H9 (cell line): ENCODE measurements at regions not wholly inside any gene's neighbourhood (a gene's known extent, or its start where the extent isn't known, plus 50 kb on each side); places are given as distances from the start of the nearest gene placed in this dataset.

ENCODE experiments used
- DNase-seq: peaks from one replicate; pipeline ENCODE4 v3.0.0-alpha.2; 2017
- H2AFZ ChIP-seq: one replicate; pipeline ENCODE4 v1.6.1; 2013; ENCODE audit warnings: mild to moderate bottlenecking, low read length, control low read depth, moderate library complexity
- H2AK5ac ChIP-seq: 2 replicates; pipeline ENCODE4 v1.6.1; 2013; ENCODE audit warnings: low read length, control low read depth, mixed read lengths; ENCODE audit not compliant: insufficient read length
- H2BK120ac ChIP-seq: one replicate; pipeline ENCODE4 v1.6.1; 2013; ENCODE audit warnings: low read depth, mild to moderate bottlenecking, low read length, control low read depth, inconsistent platforms; ENCODE audit not compliant: poor library complexity, severe bottlenecking
- H2BK12ac ChIP-seq: 2 replicates; pipeline ENCODE4 v1.6.1; 2013; ENCODE audit warnings: low read length, control low read depth, mixed read lengths, low read depth; ENCODE audit not compliant: insufficient read length
- H2BK15ac ChIP-seq: 2 replicates; pipeline ENCODE4 v1.6.1; 2013; ENCODE audit warnings: low read depth, low read length, control low read depth
- H2BK20ac ChIP-seq: one replicate; pipeline ENCODE4 v1.6.1; 2013; ENCODE audit warnings: low read depth, mild to moderate bottlenecking, low read length, control low read depth, inconsistent platforms; ENCODE audit not compliant: poor library complexity, severe bottlenecking
- H2BK5ac ChIP-seq: 2 replicates; pipeline ENCODE4 v1.6.1; 2013; ENCODE audit warnings: low read length, control low read depth, mixed read lengths; ENCODE audit not compliant: insufficient read length
- H3K14ac ChIP-seq: 2 replicates; pipeline ENCODE4 v1.6.1; 2013; ENCODE audit warnings: low read length, control low read depth; ENCODE audit not compliant: insufficient read depth
- H3K18ac ChIP-seq: 2 replicates; pipeline ENCODE4 v1.6.1; 2013; ENCODE audit warnings: low read depth, mild to moderate bottlenecking, mixed read lengths, low read length, control low read depth; ENCODE audit not compliant: insufficient read length
- H3K23ac ChIP-seq: 2 replicates; pipeline ENCODE4 v1.6.1; 2013; ENCODE audit warnings: low read length, control low read depth, mixed read lengths, low read depth; ENCODE audit not compliant: insufficient read length
- H3K23me2 ChIP-seq: 2 replicates; pipeline ENCODE4 v1.6.1; 2013; ENCODE audit warnings: low read depth, mild to moderate bottlenecking, mixed read lengths, low read length, control low read depth; ENCODE audit not compliant: insufficient read length, poor library complexity, severe bottlenecking
- H3K27ac ChIP-seq: 2 replicates; pipeline ENCODE4 v1.5.1; 2013; ENCODE audit warnings: low read length, control low read depth, mixed read lengths, low read depth; ENCODE audit not compliant: insufficient read length
- H3K27me3 ChIP-seq: 2 replicates; pipeline ENCODE4 v1.6.1; 2013; ENCODE audit warnings: low read length, control low read depth, inconsistent platforms; ENCODE audit not compliant: insufficient read depth
- H3K4ac ChIP-seq: 2 replicates; pipeline ENCODE4 v1.6.1; 2013; ENCODE audit warnings: low read depth, mild to moderate bottlenecking, control low read depth, inconsistent platforms, low read length, moderate library complexity
- H3K4me1 ChIP-seq: 2 replicates; pipeline ENCODE4 v1.6.1; 2013; ENCODE audit warnings: low read length, control low read depth, inconsistent platforms; ENCODE audit not compliant: insufficient read depth
- H3K4me2 ChIP-seq: 2 replicates; pipeline ENCODE4 v1.6.1; 2013; ENCODE audit warnings: low read length, control low read depth, mixed read lengths; ENCODE audit not compliant: insufficient read length, insufficient read depth
- H3K56ac ChIP-seq: 2 replicates; pipeline ENCODE4 v1.6.1; 2013; ENCODE audit warnings: low read depth, mild to moderate bottlenecking, mixed read lengths, low read length, control low read depth; ENCODE audit not compliant: insufficient read length
- H3K79me1 ChIP-seq: 2 replicates; pipeline ENCODE4 v1.6.1; 2013; ENCODE audit warnings: low read depth, mild to moderate bottlenecking, moderate library complexity, low read length, control low read depth, inconsistent platforms; ENCODE audit not compliant: insufficient read depth, poor library complexity, severe bottlenecking
- H3K79me2 ChIP-seq: 2 replicates; pipeline ENCODE4 v1.6.1; 2013; ENCODE audit warnings: low read length, control low read depth, inconsistent platforms; ENCODE audit not compliant: insufficient read depth
- H3K9ac ChIP-seq: 2 replicates; pipeline ENCODE4 v1.6.1; 2013; ENCODE audit warnings: low read length, control low read depth, mixed read lengths; ENCODE audit not compliant: insufficient read length; ENCODE audit errors: extremely low read depth
- H3K9me3 ChIP-seq: one replicate; pipeline ENCODE4 v1.6.1; 2013; ENCODE audit warnings: low read depth, low read length, inconsistent platforms; ENCODE audit not compliant: control insufficient read depth
- H3T11ph ChIP-seq: one replicate; pipeline ENCODE4 v1.6.1; 2013; ENCODE audit warnings: mild to moderate bottlenecking, low read length, control low read depth, inconsistent platforms
- H4K20me1 ChIP-seq: one replicate; pipeline ENCODE4 v1.6.1; 2013; ENCODE audit not compliant: control insufficient read depth, insufficient read length, insufficient read depth
- H4K5ac ChIP-seq: 2 replicates; pipeline ENCODE4 v1.6.1; 2013; ENCODE audit warnings: low read depth, mild to moderate bottlenecking, mixed read lengths, low read length, control low read depth; ENCODE audit not compliant: insufficient read length
- H4K8ac ChIP-seq: replicated peaks from 2 replicates; pipeline ENCODE4 v1.6.1; 2013; ENCODE audit warnings: low read length, control low read depth, mixed read lengths, low read depth; ENCODE audit not compliant: insufficient read length
- H4K91ac ChIP-seq: 2 replicates; pipeline ENCODE4 v1.6.1; 2013; ENCODE audit warnings: low read depth, mild to moderate bottlenecking, moderate library complexity, mixed read lengths, low read length, control low read depth; ENCODE audit not compliant: insufficient read length
- H3K27ac Mint-ChIP-seq, 3 experiments: 2 replicates in 2 of 3; 3 replicates in 1 of 3; pipeline ENCODE4 v1.8.0; 2020 to 2021; ENCODE audit warnings: mixed read lengths in 3 of 3, mild to moderate bottlenecking in 1 of 3, moderate library complexity in 1 of 3
- H3K27me3 Mint-ChIP-seq: 2 replicates; pipeline ENCODE4 v1.8.0; 2021; ENCODE audit warnings: low read depth, mild to moderate bottlenecking, moderate library complexity, mixed read lengths
- H3K36me3 Mint-ChIP-seq, 3 experiments: 2 replicates in 2 of 3; 3 replicates in 1 of 3; pipeline ENCODE4 v1.8.0; 2020 to 2021; ENCODE audit warnings: low read depth in 3 of 3, mixed read lengths in 3 of 3; ENCODE audit not compliant: insufficient read depth in 1 of 3
- H3K4me1 Mint-ChIP-seq, 2 experiments: 2 replicates each; pipeline ENCODE4 v1.8.0; 2020; ENCODE audit warnings: mixed read lengths in 2 of 2
- H3K4me3 Mint-ChIP-seq, 2 experiments: 2 replicates in 1 of 2; 3 replicates in 1 of 2; pipeline ENCODE4 v1.8.0; 2020 to 2021; ENCODE audit warnings: mild to moderate bottlenecking in 2 of 2, mixed read lengths in 2 of 2, moderate library complexity in 1 of 2
- H3K9me3 Mint-ChIP-seq, 2 experiments: 2 replicates in 1 of 2; 3 replicates in 1 of 2; pipeline ENCODE4 v1.8.0; 2020; ENCODE audit warnings: mild to moderate bottlenecking in 2 of 2, mixed read lengths in 2 of 2, moderate library complexity in 1 of 2
- WGBS: extraction: QIAGEN DNeasy Blood & Tissue Kit; methylation state at CpG from one replicate; pipeline ENCODE4 v1.1.7; 2013; ENCODE audit warnings: missing lambda C conversion rate, low lambda C conversion rate, mixed read lengths; ENCODE audit not compliant: insufficient read length; ENCODE audit errors: extremely low coverage; 5-methylcytosine and 5-hydroxymethylcytosine counted together
- TF ChIP-seq, protein P1 (sequence below): fragments of 200-600 bp; sonication (generic); conservative IDR thresholded peaks from 3 replicates; pipeline ENCODE4 v1.8.0; 2021; ENCODE audit warnings: antibody characterized with exemption, mild to moderate bottlenecking

DNA sequence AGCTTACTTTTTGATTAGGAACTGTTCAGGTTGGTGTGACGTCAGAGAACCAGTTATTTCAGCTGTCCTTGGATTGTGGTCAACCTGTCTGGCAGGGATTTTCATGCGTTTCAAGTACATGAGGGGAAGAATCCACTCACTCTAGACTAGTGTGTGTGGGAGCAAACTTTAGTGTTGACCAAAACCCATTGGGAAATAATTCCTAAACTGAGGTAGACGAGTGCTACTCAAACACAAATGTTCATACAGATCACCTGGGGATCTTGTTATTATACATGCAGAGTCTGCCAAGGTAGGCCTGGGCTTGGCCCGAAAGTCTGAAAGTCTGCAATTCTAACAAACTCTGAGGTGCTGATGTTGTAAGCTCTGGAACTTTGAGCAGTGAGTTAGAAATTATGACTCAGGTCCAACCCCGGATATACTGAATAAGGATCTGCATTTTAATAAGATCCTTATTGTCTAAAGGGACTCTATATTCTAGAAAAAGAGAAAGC, 111.1 kb upstream of the CREB5 start:
- no peak for DNase-seq
- H3K4me3 Mint-ChIP-seq = no peak overlapping the region
- no peak overlapping the region for H4K5ac ChIP-seq
- no peaks in the 10 kb centered on the region for H4K20me1 ChIP-seq
- H3K27me3 ChIP-seq = no peaks in the 10 kb centered on the region
- no peak overlapping the region for H2BK120ac ChIP-seq
- H3K79me1 ChIP-seq = no peaks in the 10 kb centered on the region
- no peaks in the 10 kb centered on the region for H3K79me2 ChIP-seq
- no peak overlapping the region for H3K27ac ChIP-seq
- no peak overlapping the region for H3K14ac ChIP-seq
- no peak overlapping the region for H2BK5ac ChIP-seq
- no peak overlapping the region for H2BK20ac ChIP-seq
- no peak overlapping the region for H3K4me2 ChIP-seq
- H3K9me3 Mint-ChIP-seq = no peaks in the 10 kb centered on the region
- WGBS = no CpG with 5 or more reads among the region's 5 CpGs
- H3K36me3 Mint-ChIP-seq = no peaks in the 10 kb centered on the region
- no peaks in the 10 kb centered on the region for H3K9me3 ChIP-seq
- H3K4me1 Mint-ChIP-seq = peaks cover 30 to 31% of the 10 kb centered on the region in 2 experiments
- no peak overlapping the region for H3K23ac ChIP-seq
- H2BK12ac ChIP-seq = no peak overlapping the region
- H4K8ac ChIP-seq = no peak overlapping the region
- TF ChIP-seq, protein P1, sequence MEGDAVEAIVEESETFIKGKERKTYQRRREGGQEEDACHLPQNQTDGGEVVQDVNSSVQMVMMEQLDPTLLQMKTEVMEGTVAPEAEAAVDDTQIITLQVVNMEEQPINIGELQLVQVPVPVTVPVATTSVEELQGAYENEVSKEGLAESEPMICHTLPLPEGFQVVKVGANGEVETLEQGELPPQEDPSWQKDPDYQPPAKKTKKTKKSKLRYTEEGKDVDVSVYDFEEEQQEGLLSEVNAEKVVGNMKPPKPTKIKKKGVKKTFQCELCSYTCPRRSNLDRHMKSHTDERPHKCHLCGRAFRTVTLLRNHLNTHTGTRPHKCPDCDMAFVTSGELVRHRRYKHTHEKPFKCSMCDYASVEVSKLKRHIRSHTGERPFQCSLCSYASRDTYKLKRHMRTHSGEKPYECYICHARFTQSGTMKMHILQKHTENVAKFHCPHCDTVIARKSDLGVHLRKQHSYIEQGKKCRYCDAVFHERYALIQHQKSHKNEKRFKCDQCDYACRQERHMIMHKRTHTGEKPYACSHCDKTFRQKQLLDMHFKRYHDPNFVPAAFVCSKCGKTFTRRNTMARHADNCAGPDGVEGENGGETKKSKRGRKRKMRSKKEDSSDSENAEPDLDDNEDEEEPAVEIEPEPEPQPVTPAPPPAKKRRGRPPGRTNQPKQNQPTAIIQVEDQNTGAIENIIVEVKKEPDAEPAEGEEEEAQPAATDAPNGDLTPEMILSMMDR = no peak
- H2AFZ ChIP-seq = no peak overlapping the region
- no peak overlapping the region for H3K18ac ChIP-seq
- no peak overlapping the region for H3K4ac ChIP-seq
- H2BK15ac ChIP-seq = no peak overlapping the region
- no peak overlapping the region for H2AK5ac ChIP-seq
- no peak overlapping the region for H4K91ac ChIP-seq
- H3K9ac ChIP-seq = no peak overlapping the region
- no peaks in the 10 kb centered on the region for H3K4me1 ChIP-seq
- no peaks in the 10 kb centered on the region for H3K23me2 ChIP-seq
- no peak overlapping the region for H3T11ph ChIP-seq
- no peak overlapping the region for H3K56ac ChIP-seq
- H3K27ac Mint-ChIP-seq = no peak overlapping the region; a peak in 1 of 7 replicates
- no peaks in the 10 kb centered on the region for H3K27me3 Mint-ChIP-seq
